HepG2 (cell line): ENCODE measurements at regions not wholly inside any gene's neighbourhood (a gene's known extent, or its start where the extent isn't known, plus 50 kb on each side); places are given as distances from the start of the nearest gene placed in this dataset.

Experiments used
- ATAC-seq: fragments of 200-7000 bp; cut with Tn5 transposase; 3 replicates; pipeline ENCODE4 v1.9.1; 2020; ENCODE audit warnings: mild to moderate bottlenecking, moderate library complexity
- BruUV-seq: library from RNA; stranded (reverse); fragments of 400-500 nt; replicated peaks from 2 replicates; lab custom pipeline; 2021; lab: Mats Ljungman, UMichigan
- CTCF ChIA-PET: fragments of 300-600 bp; formaldehyde crosslinking; extraction: SDS; loops from one replicate; lab custom pipeline; 2021; ENCODE audit warnings: low total read pairs, inconsistent platforms, low intra/inter-chr PET ratio; lab: Yijun Ruan, JAX
- POLR2A ChIA-PET: fragments of 350-600 bp; sonication (Branson Sonifier 250); formaldehyde crosslinking; loops from one replicate; lab custom pipeline; 2020; ENCODE audit warnings: antibody characterized with exemption, inconsistent platforms; lab: Yijun Ruan, JAX
- DNase-seq: peaks from one replicate; pipeline ENCODE4 v3.0.0-alpha.2; 2015; ENCODE audit warnings: low spot score
- FAIRE-seq: peaks from 3 replicates; lab custom pipeline; 2011; peaks lifted over from hg19 to GRCh38; lab: Jason Lieb, UNC
- H2AFZ ChIP-seq: one replicate; pipeline ENCODE4 v1.6.1; 2011; ENCODE audit warnings: low read length, inconsistent platforms
- H3K27ac ChIP-seq: fragments of 300-600 bp; 3 replicates; pipeline ENCODE4 v1.8.0; 2011; ENCODE audit warnings: mixed run types, mild to moderate bottlenecking, mixed read lengths, low read length, inconsistent platforms; ENCODE audit not compliant: insufficient read depth; ENCODE audit errors: extremely low read length
- H3K27me3 ChIP-seq, 2 experiments: fragments of 200-600 bp in 1 of 2; 2 replicates in 1 of 2; 3 replicates in 1 of 2; pipeline versions ENCODE4 v1.6.0 to v1.8.0; 2011; ENCODE audit warnings: low read length in 2 of 2, mild to moderate bottlenecking in 2 of 2, moderate library complexity in 2 of 2, inconsistent platforms in 1 of 2; ENCODE audit not compliant: insufficient read depth in 2 of 2, control insufficient read depth in 1 of 2
- H3K36me3 ChIP-seq, 2 experiments: fragments of 200-600 bp in 1 of 2; replicated peaks in 1 of 2; 2 replicates in 1 of 2; 3 replicates in 1 of 2; pipeline versions ENCODE4 v1.5.1 to v1.8.0; 2011; ENCODE audit warnings: low read length in 2 of 2, inconsistent platforms in 1 of 2; ENCODE audit not compliant: insufficient read depth in 2 of 2, control insufficient read depth in 1 of 2
- H3K4me1 ChIP-seq: 2 replicates; pipeline ENCODE4 v1.5.1; 2012; ENCODE audit warnings: low read length, inconsistent platforms; ENCODE audit not compliant: insufficient read depth
- H3K4me2 ChIP-seq: 2 replicates; pipeline ENCODE4 v1.6.0; 2011; ENCODE audit warnings: low read depth, low read length, inconsistent platforms
- H3K4me3 ChIP-seq, 3 experiments: fragments of 200-600 bp in 1 of 3; sonication (generic), shearing (Covaris generic) in 1 of 3; replicated peaks in 1 of 3; 2 replicates each; pipeline ENCODE4 v1.5.1; 2011 to 2016; ENCODE audit warnings: low read length in 3 of 3, inconsistent platforms in 2 of 3, low read depth in 2 of 3, mild to moderate bottlenecking in 2 of 3, control low read depth in 1 of 3, mixed read lengths in 1 of 3; ENCODE audit not compliant: insufficient read depth in 1 of 3
- H3K79me2 ChIP-seq: one replicate; pipeline ENCODE4 v1.6.1; 2011; ENCODE audit warnings: low read length, inconsistent platforms; ENCODE audit not compliant: insufficient read depth
- H3K9ac ChIP-seq: 2 replicates; pipeline ENCODE4 v1.6.0; 2011; ENCODE audit warnings: mild to moderate bottlenecking, low read depth, low read length, inconsistent platforms; ENCODE audit not compliant: insufficient read depth
- H3K9me3 ChIP-seq: 2 replicates; pipeline ENCODE4 v1.5.1; 2012; ENCODE audit warnings: mild to moderate bottlenecking, low read length
- H4K20me1 ChIP-seq: 2 replicates; pipeline ENCODE4 v1.6.0; 2011; ENCODE audit warnings: inconsistent platforms, mild to moderate bottlenecking, low read length, moderate library complexity; ENCODE audit not compliant: insufficient read depth
- BORCS8-MEF2B ChIP-seq: sonication (generic); formaldehyde crosslinking; IDR thresholded peaks from 2 replicates; pipeline ENCODE4 v1.8.0; 2022; ENCODE audit warnings: mild to moderate bottlenecking, missing genetic modification reagents
- CENPT ChIP-seq: sonication (generic); formaldehyde crosslinking; IDR thresholded peaks from 2 replicates; pipeline ENCODE4 v1.8.0; 2022; ENCODE audit warnings: low read depth, mild to moderate bottlenecking, moderate library complexity, missing genetic modification reagents
- CSRNP2 ChIP-seq: sonication (generic); formaldehyde crosslinking; conservative IDR thresholded peaks from 2 replicates; pipeline ENCODE4 v1.8.0; 2022; ENCODE audit warnings: low read depth, missing genetic modification reagents
- FOXO1 ChIP-seq: sonication (generic); formaldehyde crosslinking; IDR thresholded peaks from 2 replicates; pipeline ENCODE4 v1.4.0; 2020; ENCODE audit warnings: missing genetic modification reagents
- KDM3A ChIP-seq: IDR thresholded peaks from 2 replicates; pipeline ENCODE4 v1.6.1; 2018; ENCODE audit warnings: low read depth, missing compliant biosample characterization
- NFAT5 ChIP-seq: sonication (generic); formaldehyde crosslinking; IDR thresholded peaks from 2 replicates; pipeline ENCODE4 v1.4.0; 2020; ENCODE audit warnings: missing genetic modification reagents
- NFIC ChIP-seq: IDR thresholded peaks from 2 replicates; pipeline ENCODE4 v1.6.1; 2012; ENCODE audit warnings: mild to moderate bottlenecking, low read length, inconsistent platforms
- NR3C1 ChIP-seq: sonication (generic); formaldehyde crosslinking; IDR thresholded peaks from 2 replicates; pipeline ENCODE4 v1.4.0; 2020; ENCODE audit warnings: missing genetic modification reagents
- SSRP1 ChIP-seq: IDR thresholded peaks from 2 replicates; pipeline ENCODE4 v1.6.1; 2016; ENCODE audit warnings: control low read depth
- ZNF232 ChIP-seq: sonication (generic); formaldehyde crosslinking; IDR thresholded peaks from 2 replicates; pipeline ENCODE4 v1.4.0; 2020; ENCODE audit warnings: missing genetic modification reagents, borderline replicate concordance
- ZNF513 ChIP-seq: sonication (generic); formaldehyde crosslinking; conservative IDR thresholded peaks from 2 replicates; pipeline ENCODE4 v1.5.0; 2020; ENCODE audit warnings: missing genetic modification reagents
- ZNF841 ChIP-seq: sonication (generic); formaldehyde crosslinking; IDR thresholded peaks from 2 replicates; pipeline ENCODE4 v1.8.1; 2023; ENCODE audit warnings: missing genetic modification reagents, borderline replicate concordance
- WGBS: methylation state at CpG from one replicate; pipeline ENCODE4 v1.1.6; 2017; ENCODE audit warnings: low lambda C conversion rate; 5-methylcytosine and 5-hydroxymethylcytosine counted together
- in situ Hi-C: cut with HindIII; loops from 2 replicates; pipeline ENCODE4 v1.10.0; 2017; ENCODE audit warnings: low pct_unique_long_range_greater_than_20kb; ENCODE audit not compliant: extremely low pct_ligation_motif_present
- intact Hi-C: fragments of 100-400 bp; cut with micrococcal nuclease; formaldehyde crosslinking; loops from one replicate; pipeline ENCODE4 v1.10.0; 2022; ENCODE audit not compliant: unreplicated experiment

GRCh38 chr7:119514326-119514725 is 758.6 kb upstream of the KCND2 start:
- intact Hi-C loops (no loop called here), in situ Hi-C loops (no loop called here)
- no peaks in the 10 kb centered on the region for H4K20me1 ChIP-seq
- no peak overlapping the region for H3K4me3 ChIP-seq
- 7% methylated on average over 3 of the region's 3 CpGs for WGBS
- no peaks in the 10 kb centered on the region for H3K36me3 ChIP-seq
- FAIRE-seq (no peak), ATAC-seq (no peak), DNase-seq (no peak)
- TF ChIP-seq ZNF513 (CRISPR knock-in tag): no peak
- no peak for TF ChIP-seq NFIC
- no peak for TF ChIP-seq NR3C1 (CRISPR knock-in tag)
- TF ChIP-seq BORCS8-MEF2B (CRISPR knock-in tag): no peak
- no peak for TF ChIP-seq ZNF232
- TF ChIP-seq CENPT (CRISPR knock-in tag): no peak
- TF ChIP-seq SSRP1 (CRISPR knock-in tag): no peak
- no peak for TF ChIP-seq KDM3A
- BruUV-seq: no TSS peak
- no peaks in the 10 kb centered on the region for H3K27me3 ChIP-seq
- H3K9ac ChIP-seq: no peak overlapping the region
- no peak overlapping the region for H3K4me2 ChIP-seq
- CTCF ChIA-PET: no interaction called here
- H3K27ac ChIP-seq: no peak overlapping the region
- no peak overlapping the region for H2AFZ ChIP-seq
- H3K9me3 ChIP-seq: 0 out of 2 replicates have a peak, but pooled peaks cover 10% of the 10 kb centered on the region
- POLR2A ChIA-PET: no interaction called here
- no peaks in the 10 kb centered on the region for H3K4me1 ChIP-seq
- H3K79me2 ChIP-seq: no peaks in the 10 kb centered on the region

GRCh38 chr7:119515214-119515613 is 757.8 kb upstream of the KCND2 start:
- Histone ChIP-seq H3K27me3 (no peaks in the 10 kb centered on the region), H3K4me2 (no peak overlapping the region), H3K4me3 (no peak overlapping the region), H4K20me1 (no peaks in the 10 kb centered on the region), H3K9ac (no peak overlapping the region), H3K9me3 (0 out of 2 replicates have a peak, but pooled peaks cover 10% of the 10 kb centered on the region), H2AFZ (no peak overlapping the region), H3K27ac (no peak overlapping the region), H3K79me2 (no peaks in the 10 kb centered on the region), H3K36me3 (no peaks in the 10 kb centered on the region), H3K4me1 (no peaks in the 10 kb centered on the region)
- DNase-seq (no peak), ATAC-seq (no peak), FAIRE-seq (no peak)
- in situ Hi-C loops: no loop called here
- ChIA-PET CTCF (no interaction called here), POLR2A (no interaction called here)
- no TSS peak for BruUV-seq
- intact Hi-C loops: no loop called here
- 2% methylated on average over 5 of the region's 5 CpGs for WGBS
- TF ChIP-seq CSRNP2 (CRISPR knock-in tag) (no peak), ZNF841 (CRISPR knock-in tag) (no peak), FOXO1 (no peak), NFAT5 (CRISPR knock-in tag) (no peak)
